NT2/D1 (cell line): ENCODE measurements at regions not wholly inside any gene's neighbourhood (a gene's known extent, or its start where the extent isn't known, plus 50 kb on each side); places are given as distances from the start of the nearest gene placed in this dataset.

Source experiments
- SUZ12 ChIP-seq: IDR thresholded peaks from 2 replicates; pipeline ENCODE4 v1.6.1; 2011; ENCODE audit not compliant: insufficient read length, insufficient read depth; ENCODE audit errors: extremely low read depth
- YY1 ChIP-seq: IDR thresholded peaks from 2 replicates; pipeline ENCODE4 v1.6.1; 2011; ENCODE audit not compliant: insufficient read length, insufficient read depth
- ZNF274 ChIP-seq: IDR thresholded peaks from 2 replicates; pipeline ENCODE4 v1.6.1; 2011; ENCODE audit warnings: mild to moderate bottlenecking, low read depth, low read length

- TF ChIP-seq YY1: no peak
- no peak for TF ChIP-seq ZNF274
- no peak for TF ChIP-seq SUZ12
These were observed 246.3 kb upstream of the GATB start for GRCh38 chr4:152007111-152007510.
